Bronchial epithelial cell (primary cell): ENCODE measurements at regions not wholly inside any gene's neighbourhood (a gene's known extent, or its start where the extent isn't known, plus 50 kb on each side); places are given as distances from the start of the nearest gene placed in this dataset.
A peak's percentile ranks its signal among the peaks of the same experiment; 100 is the strongest.

Source experiments
- DNase-seq: peaks from one replicate; pipeline ENCODE4 v3.0.0-alpha.2; 2010; ENCODE audit warnings: low read depth
- FAIRE-seq: peaks from 2 replicates; lab custom pipeline; 2011; peaks lifted over from hg19 to GRCh38; lab: Jason Lieb, UNC
- H3K27me3 ChIP-seq: 2 replicates; pipeline ENCODE4 v1.5.1; 2011; ENCODE audit warnings: low read length; ENCODE audit not compliant: control insufficient read depth, insufficient read depth
- H3K36me3 ChIP-seq: 2 replicates; pipeline ENCODE4 v1.5.1; 2011; ENCODE audit warnings: low read length; ENCODE audit not compliant: control insufficient read depth, insufficient read depth
- H3K4me3 ChIP-seq: 2 replicates; pipeline ENCODE4 v1.5.1; 2011; ENCODE audit warnings: mild to moderate bottlenecking, low read depth, low read length, control low read depth
- TF ChIP-seq, protein P1 (sequence below): IDR thresholded peaks from 2 replicates; pipeline ENCODE4 v1.5.1; 2011; ENCODE audit warnings: mild to moderate bottlenecking, moderate library complexity, low read length, control low read depth, inconsistent platforms; ENCODE audit not compliant: insufficient read depth, severe bottlenecking

DNA sequence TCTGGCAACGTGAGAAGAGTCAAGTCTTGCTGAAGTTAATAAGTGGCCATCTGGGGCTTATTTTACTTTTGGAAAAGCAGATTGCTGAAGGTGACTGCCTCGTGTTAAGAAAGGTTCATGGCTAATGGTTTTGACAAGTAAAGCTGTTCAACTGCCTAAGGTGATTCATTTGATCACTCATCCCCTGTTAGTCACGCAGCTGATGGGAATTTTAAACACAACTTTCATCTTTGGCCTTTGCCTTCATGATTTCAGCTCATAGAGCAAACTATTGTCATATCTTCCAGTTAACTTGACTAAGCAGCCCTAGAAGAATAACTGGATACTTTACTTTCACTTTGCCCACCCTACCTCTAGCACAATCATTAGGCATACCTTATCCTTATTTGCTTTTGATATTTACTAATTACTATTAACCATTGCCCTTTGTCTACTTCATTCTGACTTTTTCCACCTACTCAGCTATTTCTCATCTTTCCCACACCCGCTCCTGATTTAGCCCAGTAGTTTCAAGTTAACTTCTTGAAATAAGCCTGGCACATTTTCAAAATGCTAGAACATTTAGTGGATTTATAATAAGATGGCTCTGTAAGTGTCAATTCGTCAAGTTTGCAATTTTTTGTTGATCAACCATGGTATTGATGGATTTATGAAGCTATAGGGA is 170.6 kb upstream of the S100G start:
- no peak for FAIRE-seq
- no peak overlapping the region for H3K4me3 ChIP-seq
- H3K36me3 ChIP-seq, result no peaks in the 10 kb centered on the region
- DNase-seq, result peak; percentile 92
- TF ChIP-seq, protein P1, sequence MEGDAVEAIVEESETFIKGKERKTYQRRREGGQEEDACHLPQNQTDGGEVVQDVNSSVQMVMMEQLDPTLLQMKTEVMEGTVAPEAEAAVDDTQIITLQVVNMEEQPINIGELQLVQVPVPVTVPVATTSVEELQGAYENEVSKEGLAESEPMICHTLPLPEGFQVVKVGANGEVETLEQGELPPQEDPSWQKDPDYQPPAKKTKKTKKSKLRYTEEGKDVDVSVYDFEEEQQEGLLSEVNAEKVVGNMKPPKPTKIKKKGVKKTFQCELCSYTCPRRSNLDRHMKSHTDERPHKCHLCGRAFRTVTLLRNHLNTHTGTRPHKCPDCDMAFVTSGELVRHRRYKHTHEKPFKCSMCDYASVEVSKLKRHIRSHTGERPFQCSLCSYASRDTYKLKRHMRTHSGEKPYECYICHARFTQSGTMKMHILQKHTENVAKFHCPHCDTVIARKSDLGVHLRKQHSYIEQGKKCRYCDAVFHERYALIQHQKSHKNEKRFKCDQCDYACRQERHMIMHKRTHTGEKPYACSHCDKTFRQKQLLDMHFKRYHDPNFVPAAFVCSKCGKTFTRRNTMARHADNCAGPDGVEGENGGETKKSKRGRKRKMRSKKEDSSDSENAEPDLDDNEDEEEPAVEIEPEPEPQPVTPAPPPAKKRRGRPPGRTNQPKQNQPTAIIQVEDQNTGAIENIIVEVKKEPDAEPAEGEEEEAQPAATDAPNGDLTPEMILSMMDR, result no peak
- no peaks in the 10 kb centered on the region for H3K27me3 ChIP-seq

DNA sequence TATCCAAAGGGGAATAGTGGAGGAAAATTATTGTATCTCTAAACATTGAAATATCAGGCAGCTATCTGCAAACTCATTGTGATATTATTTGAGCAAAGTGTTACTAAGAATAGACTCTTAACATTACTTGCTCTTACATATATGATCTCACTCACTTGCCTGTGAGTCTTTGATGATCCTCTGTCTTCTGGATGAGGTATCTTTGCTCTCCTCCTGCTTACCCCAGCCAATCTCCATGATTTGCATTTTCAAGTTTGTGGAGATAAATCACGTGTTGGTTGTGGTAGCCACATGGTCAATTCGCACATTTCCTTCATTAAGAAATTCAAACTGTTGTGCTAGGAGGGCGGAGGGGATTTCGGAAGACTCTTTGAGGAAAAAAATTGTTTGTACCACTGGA is 169.9 kb upstream of the S100G start:
- FAIRE-seq (no peak), DNase-seq (no peak)
- TF ChIP-seq, protein P1, result no peak
- no peak overlapping the region for H3K4me3 ChIP-seq
- no peaks in the 10 kb centered on the region for H3K27me3 ChIP-seq
- H3K36me3 ChIP-seq, result no peaks in the 10 kb centered on the region

DNA sequence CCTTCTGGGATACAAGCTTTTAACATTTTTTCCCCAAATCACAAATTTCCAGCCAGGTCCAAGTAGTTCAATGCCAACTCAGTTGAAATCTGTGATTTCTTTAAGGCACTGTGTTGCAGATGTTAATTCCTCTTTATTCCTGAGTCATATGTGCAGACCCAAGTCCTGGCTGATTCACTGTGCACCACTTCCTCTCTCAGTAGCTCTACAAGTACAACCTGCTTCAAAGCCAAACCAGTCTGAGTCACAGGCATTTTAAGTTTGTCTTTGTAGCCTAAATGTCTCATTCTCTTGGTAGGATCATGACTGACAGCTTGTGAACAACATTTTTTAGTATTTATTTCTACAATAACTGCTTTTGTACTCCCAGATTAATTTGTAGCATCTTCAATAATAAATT is 165.6 kb upstream of the S100G start:
- FAIRE-seq (no peak), DNase-seq (peak; percentile 94)
- Histone ChIP-seq H3K27me3 (no peaks in the 10 kb centered on the region), H3K36me3 (no peaks in the 10 kb centered on the region), H3K4me3 (no peak overlapping the region)
- TF ChIP-seq, protein P1, result no peak

DNA sequence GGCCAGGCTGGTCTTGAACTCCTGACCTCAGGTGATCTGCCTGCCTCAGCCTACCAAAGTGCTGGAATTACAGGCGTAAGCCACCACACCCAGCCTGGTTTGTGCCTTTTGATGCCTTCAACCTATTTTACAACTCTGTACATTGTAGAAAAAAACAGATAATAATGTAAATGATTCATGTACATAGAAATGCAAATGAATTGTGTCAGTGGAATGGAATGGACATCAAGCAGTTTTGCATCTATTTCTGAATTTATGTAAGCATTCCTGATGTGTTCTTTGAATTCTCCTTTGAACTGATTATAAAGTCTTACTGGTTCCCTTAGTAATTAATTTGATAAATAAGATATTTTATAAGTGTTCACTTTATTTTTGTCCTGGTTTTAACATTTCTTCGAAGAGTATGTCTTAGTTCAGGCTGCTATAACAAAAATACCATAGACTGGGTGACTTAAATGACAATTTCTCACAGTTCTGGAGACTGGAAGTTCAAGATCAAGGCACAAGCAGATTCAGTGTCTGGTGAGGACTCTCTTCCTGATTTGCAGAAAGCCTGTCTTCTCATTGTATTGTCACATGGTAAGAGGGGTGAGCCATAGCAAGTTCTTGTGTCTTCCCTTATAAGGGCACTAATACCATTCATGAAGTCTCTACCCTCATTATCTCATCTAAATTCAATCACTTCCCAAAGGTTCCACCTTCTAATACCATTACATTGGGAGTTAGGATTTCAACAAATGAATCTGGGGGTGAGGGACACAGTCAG is 162.2 kb upstream of the S100G start:
- H3K4me3 ChIP-seq, result no peak overlapping the region
- peak; percentile 44 for DNase-seq
- no peak for FAIRE-seq
- TF ChIP-seq, protein P1, result no peak
- no peaks in the 10 kb centered on the region for H3K36me3 ChIP-seq
- H3K27me3 ChIP-seq, result no peaks in the 10 kb centered on the region

DNA sequence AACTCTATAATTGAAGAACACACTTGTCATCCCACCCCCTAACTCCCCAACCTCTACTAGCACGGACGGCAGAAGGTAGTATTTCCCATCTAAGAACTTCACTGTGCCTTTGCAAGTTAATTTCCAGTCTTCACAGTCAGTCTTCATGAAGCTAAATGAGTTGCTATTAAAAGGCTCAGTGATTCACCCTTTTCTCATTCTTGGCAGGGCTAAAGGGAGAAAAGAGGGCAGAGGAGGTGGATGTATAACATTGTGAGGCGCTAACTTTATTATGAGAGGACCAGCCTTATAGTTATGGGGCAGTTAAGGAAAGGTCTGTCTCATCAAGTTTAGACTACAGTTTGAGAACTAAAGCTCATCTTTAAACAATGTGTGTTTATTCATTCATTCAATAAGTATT is 161.0 kb upstream of the S100G start:
- TF ChIP-seq, protein P1, result no peak
- Histone ChIP-seq H3K27me3 (no peaks in the 10 kb centered on the region), H3K4me3 (no peak overlapping the region), H3K36me3 (no peaks in the 10 kb centered on the region)
- no peak for FAIRE-seq
- peak; percentile 21 for DNase-seq
